HepG2 (cell line): ENCODE measurements at regions not wholly inside any gene's neighbourhood (a gene's known extent, or its start where the extent isn't known, plus 50 kb on each side); places are given as distances from the start of the nearest gene placed in this dataset.

Experiments
- ATAC-seq: fragments of 200-7000 bp; cut with Tn5 transposase; 3 replicates; pipeline ENCODE4 v1.9.1; 2020; ENCODE audit warnings: mild to moderate bottlenecking, moderate library complexity
- BruUV-seq: library from RNA; stranded (reverse); fragments of 400-500 nt; replicated peaks from 2 replicates; lab custom pipeline; 2021; lab: Mats Ljungman, UMichigan
- CTCF ChIA-PET: fragments of 300-600 bp; formaldehyde crosslinking; extraction: SDS; loops from one replicate; lab custom pipeline; 2021; ENCODE audit warnings: low total read pairs, inconsistent platforms, low intra/inter-chr PET ratio; lab: Yijun Ruan, JAX
- POLR2A ChIA-PET: fragments of 350-600 bp; sonication (Branson Sonifier 250); formaldehyde crosslinking; loops from one replicate; lab custom pipeline; 2020; ENCODE audit warnings: antibody characterized with exemption, inconsistent platforms; lab: Yijun Ruan, JAX
- DNase-seq: peaks from one replicate; pipeline ENCODE4 v3.0.0-alpha.2; 2015; ENCODE audit warnings: low spot score
- FAIRE-seq: peaks from 3 replicates; lab custom pipeline; 2011; peaks lifted over from hg19 to GRCh38; lab: Jason Lieb, UNC
- H2AFZ ChIP-seq: one replicate; pipeline ENCODE4 v1.6.1; 2011; ENCODE audit warnings: low read length, inconsistent platforms
- H3K27ac ChIP-seq: fragments of 300-600 bp; 3 replicates; pipeline ENCODE4 v1.8.0; 2011; ENCODE audit warnings: mixed run types, mild to moderate bottlenecking, mixed read lengths, low read length, inconsistent platforms; ENCODE audit not compliant: insufficient read depth; ENCODE audit errors: extremely low read length
- H3K27me3 ChIP-seq, 2 experiments: fragments of 200-600 bp in 1 of 2; 2 replicates in 1 of 2; 3 replicates in 1 of 2; pipeline versions ENCODE4 v1.6.0 to v1.8.0; 2011; ENCODE audit warnings: low read length in 2 of 2, mild to moderate bottlenecking in 2 of 2, moderate library complexity in 2 of 2, inconsistent platforms in 1 of 2; ENCODE audit not compliant: insufficient read depth in 2 of 2, control insufficient read depth in 1 of 2
- H3K36me3 ChIP-seq, 2 experiments: fragments of 200-600 bp in 1 of 2; replicated peaks in 1 of 2; 2 replicates in 1 of 2; 3 replicates in 1 of 2; pipeline versions ENCODE4 v1.5.1 to v1.8.0; 2011; ENCODE audit warnings: low read length in 2 of 2, inconsistent platforms in 1 of 2; ENCODE audit not compliant: insufficient read depth in 2 of 2, control insufficient read depth in 1 of 2
- H3K4me1 ChIP-seq: 2 replicates; pipeline ENCODE4 v1.5.1; 2012; ENCODE audit warnings: low read length, inconsistent platforms; ENCODE audit not compliant: insufficient read depth
- H3K4me2 ChIP-seq: 2 replicates; pipeline ENCODE4 v1.6.0; 2011; ENCODE audit warnings: low read depth, low read length, inconsistent platforms
- H3K4me3 ChIP-seq, 3 experiments: fragments of 200-600 bp in 1 of 3; sonication (generic), shearing (Covaris generic) in 1 of 3; replicated peaks in 1 of 3; 2 replicates each; pipeline ENCODE4 v1.5.1; 2011 to 2016; ENCODE audit warnings: low read length in 3 of 3, inconsistent platforms in 2 of 3, low read depth in 2 of 3, mild to moderate bottlenecking in 2 of 3, control low read depth in 1 of 3, mixed read lengths in 1 of 3; ENCODE audit not compliant: insufficient read depth in 1 of 3
- H3K79me2 ChIP-seq: one replicate; pipeline ENCODE4 v1.6.1; 2011; ENCODE audit warnings: low read length, inconsistent platforms; ENCODE audit not compliant: insufficient read depth
- H3K9ac ChIP-seq: 2 replicates; pipeline ENCODE4 v1.6.0; 2011; ENCODE audit warnings: mild to moderate bottlenecking, low read depth, low read length, inconsistent platforms; ENCODE audit not compliant: insufficient read depth
- H3K9me3 ChIP-seq: 2 replicates; pipeline ENCODE4 v1.5.1; 2012; ENCODE audit warnings: mild to moderate bottlenecking, low read length
- H4K20me1 ChIP-seq: 2 replicates; pipeline ENCODE4 v1.6.0; 2011; ENCODE audit warnings: inconsistent platforms, mild to moderate bottlenecking, low read length, moderate library complexity; ENCODE audit not compliant: insufficient read depth
- ARNT ChIP-seq: fragments of 450-650 bp; IDR thresholded peaks from 2 replicates; pipeline ENCODE4 v1.6.1; 2017
- CEBPZ ChIP-seq: IDR thresholded peaks from 2 replicates; pipeline ENCODE4 v1.6.1; 2012; ENCODE audit warnings: low read length, improper control_type of control experiment
- NKX3-1 ChIP-seq: sonication (generic); formaldehyde crosslinking; IDR thresholded peaks from 2 replicates; pipeline ENCODE4 v1.5.0; 2020; ENCODE audit warnings: missing genetic modification reagents
- PHF5A ChIP-seq: IDR thresholded peaks from one replicate; pipeline ENCODE4 v1.6.1; 2018; ENCODE audit warnings: low read depth, missing genetic modification reagents; ENCODE audit not compliant: unreplicated experiment
- ZBTB10 ChIP-seq: sonication (generic); formaldehyde crosslinking; IDR thresholded peaks from 2 replicates; pipeline ENCODE4 v1.4.0; 2020; ENCODE audit warnings: missing genetic modification reagents, borderline replicate concordance
- ZNF234 ChIP-seq: sonication (generic); formaldehyde crosslinking; conservative IDR thresholded peaks from 2 replicates; pipeline ENCODE4 v1.5.1; 2020; ENCODE audit warnings: mild to moderate bottlenecking, missing genetic modification reagents
- ZNF557 ChIP-seq: sonication (generic); formaldehyde crosslinking; IDR thresholded peaks from 2 replicates; pipeline ENCODE4 v1.4.0; 2020; ENCODE audit warnings: missing genetic modification reagents
- ZNF570 ChIP-seq: sonication (generic); formaldehyde crosslinking; IDR thresholded peaks from 2 replicates; pipeline ENCODE4 v1.4.0; 2020; ENCODE audit warnings: mild to moderate bottlenecking, missing genetic modification reagents, borderline replicate concordance
- ZNF615 ChIP-seq: sonication (generic); formaldehyde crosslinking; IDR thresholded peaks from 2 replicates; pipeline ENCODE4 v1.5.0; 2020; ENCODE audit warnings: mild to moderate bottlenecking, missing genetic modification reagents, borderline replicate concordance
- ZNF782 ChIP-seq: sonication (generic); formaldehyde crosslinking; IDR thresholded peaks from 2 replicates; pipeline ENCODE4 v1.4.0; 2020; ENCODE audit warnings: missing genetic modification reagents, mild to moderate bottlenecking, borderline replicate concordance
- whole genome bisulfite sequencing: methylation state at CpG from one replicate; pipeline ENCODE4 v1.1.6; 2017; ENCODE audit warnings: low lambda C conversion rate; 5-methylcytosine and 5-hydroxymethylcytosine counted together
- in situ Hi-C: cut with HindIII; loops from 2 replicates; pipeline ENCODE4 v1.10.0; 2017; ENCODE audit warnings: low pct_unique_long_range_greater_than_20kb; ENCODE audit not compliant: extremely low pct_ligation_motif_present
- intact Hi-C: fragments of 100-400 bp; cut with micrococcal nuclease; formaldehyde crosslinking; loops from one replicate; pipeline ENCODE4 v1.10.0; 2022; ENCODE audit not compliant: unreplicated experiment
- TF ChIP-seq, protein P1 (sequence below): sonication (generic); formaldehyde crosslinking; IDR thresholded peaks from 2 replicates; pipeline ENCODE4 v1.5.0; 2020; ENCODE audit warnings: mild to moderate bottlenecking, low read depth, missing genetic modification reagents, borderline replicate concordance
- TF ChIP-seq, protein P2 (sequence below): sonication (generic); formaldehyde crosslinking; IDR thresholded peaks from 2 replicates; pipeline ENCODE4 v1.4.0; 2020; ENCODE audit warnings: missing genetic modification reagents

GRCh38 chr13:50706505-50706904, 137.0 kb downstream of the DLEU7 start:
- DNase-seq, result no peak
- BruUV-seq, result no TSS peak
- no peaks in the 10 kb centered on the region for H3K9me3 ChIP-seq
- TF ChIP-seq ARNT, result no peak
- TF ChIP-seq ZNF570 (CRISPR knock-in tag), result no peak
- no peak for TF ChIP-seq ZNF234 (CRISPR knock-in tag)
- TF ChIP-seq ZNF615 (CRISPR knock-in tag), result no peak
- TF ChIP-seq, protein P1, sequence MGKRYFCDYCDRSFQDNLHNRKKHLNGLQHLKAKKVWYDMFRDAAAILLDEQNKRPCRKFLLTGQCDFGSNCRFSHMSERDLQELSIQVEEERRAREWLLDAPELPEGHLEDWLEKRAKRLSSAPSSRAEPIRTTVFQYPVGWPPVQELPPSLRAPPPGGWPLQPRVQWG (CRISPR knock-in tag), result no peak
- TF ChIP-seq, protein P2, sequence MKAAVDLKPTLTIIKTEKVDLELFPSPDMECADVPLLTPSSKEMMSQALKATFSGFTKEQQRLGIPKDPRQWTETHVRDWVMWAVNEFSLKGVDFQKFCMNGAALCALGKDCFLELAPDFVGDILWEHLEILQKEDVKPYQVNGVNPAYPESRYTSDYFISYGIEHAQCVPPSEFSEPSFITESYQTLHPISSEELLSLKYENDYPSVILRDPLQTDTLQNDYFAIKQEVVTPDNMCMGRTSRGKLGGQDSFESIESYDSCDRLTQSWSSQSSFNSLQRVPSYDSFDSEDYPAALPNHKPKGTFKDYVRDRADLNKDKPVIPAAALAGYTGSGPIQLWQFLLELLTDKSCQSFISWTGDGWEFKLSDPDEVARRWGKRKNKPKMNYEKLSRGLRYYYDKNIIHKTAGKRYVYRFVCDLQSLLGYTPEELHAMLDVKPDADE (CRISPR knock-in tag), result no peak
- TF ChIP-seq ZNF557 (CRISPR knock-in tag), result no peak
- TF ChIP-seq NKX3-1 (CRISPR knock-in tag), result no peak
- no peak for TF ChIP-seq ZBTB10 (CRISPR knock-in tag)
- no peak for TF ChIP-seq ZNF782 (CRISPR knock-in tag)
- no peak for TF ChIP-seq CEBPZ
- no peak for TF ChIP-seq PHF5A (CRISPR knock-in tag)
- TF ChIP-seq, all 625 proteins: peak for 0
- no peaks in the 10 kb centered on the region for H3K36me3 ChIP-seq
- intact Hi-C loops, result no loop called here
- no peak for FAIRE-seq
- H2AFZ ChIP-seq, result no peak overlapping the region
- H3K9ac ChIP-seq, result no peak overlapping the region
- POLR2A ChIA-PET, result no interaction called here
- H3K4me2 ChIP-seq, result no peak overlapping the region
- CTCF ChIA-PET, result no interaction called here
- no peaks in the 10 kb centered on the region for H3K79me2 ChIP-seq
- no peaks in the 10 kb centered on the region for H4K20me1 ChIP-seq
- in situ Hi-C loops, result no loop called here
- 90% methylated on average over 2 of the region's 2 CpGs for WGBS
- H3K27me3 ChIP-seq, result no peaks in the 10 kb centered on the region
- no peak overlapping the region for H3K27ac ChIP-seq
- H3K4me1 ChIP-seq, result no peaks in the 10 kb centered on the region
- ATAC-seq, result no peak
- H3K4me3 ChIP-seq, result no peak overlapping the region
